GM12878 (cell line): ENCODE measurements at regions not wholly inside any gene's neighbourhood (a gene's known extent, or its start where the extent isn't known, plus 50 kb on each side); places are given as distances from the start of the nearest gene placed in this dataset.

Source experiments
- ATAC-seq: fragments of 200-7000 bp; cut with Tn5 transposase; 3 replicates; pipeline ENCODE4 v1.9.1; 2020; ENCODE audit warnings: mild to moderate bottlenecking, moderate library complexity
- BruUV-seq: library from RNA; stranded (reverse); fragments of 400-500 nt; replicated peaks from 2 replicates; lab custom pipeline; 2021; lab: Mats Ljungman, UMichigan
- CTCF ChIA-PET: fragments of 300-600 bp; sonication (Branson Sonifier 250); formaldehyde crosslinking; extraction: SDS; loops from one replicate; lab custom pipeline; 2021; ENCODE audit warnings: inconsistent platforms; lab: Yijun Ruan, JAX
- POLR2A ChIA-PET: fragments of 350-600 bp; formaldehyde crosslinking; extraction: SDS; loops from one replicate; lab custom pipeline; 2021; ENCODE audit warnings: inconsistent platforms; lab: Charles Lee
- RAD21 ChIA-PET: fragments of 300-600 bp; sonication (Branson Sonifier 250); formaldehyde crosslinking; loops from one replicate; lab custom pipeline; 2023; ENCODE audit warnings: antibody characterized with exemption; ENCODE audit not compliant: unreplicated experiment; lab: Charles Lee
- SMC1A ChIA-PET: fragments of 300-600 bp; sonication (Branson Sonifier 250); formaldehyde crosslinking; loops from one replicate; lab custom pipeline; 2023; ENCODE audit not compliant: unreplicated experiment, uncharacterized antibody; lab: Charles Lee
- DNase-seq: peaks from one replicate; pipeline ENCODE4 v3.0.0-alpha.2; 2011; ENCODE audit warnings: low read depth, low spot score
- FAIRE-seq: peaks from 3 replicates; lab custom pipeline; 2011; peaks lifted over from hg19 to GRCh38; lab: Jason Lieb, UNC
- H2AFZ ChIP-seq: 2 replicates; pipeline ENCODE4 v1.6.0; 2011; ENCODE audit warnings: low read depth, low read length, control low read depth; ENCODE audit not compliant: control insufficient read depth
- H3K27ac ChIP-seq: 2 replicates; pipeline ENCODE4 v1.5.1; 2011; ENCODE audit warnings: control low read depth; ENCODE audit not compliant: control insufficient read depth, insufficient read depth
- H3K27me3 ChIP-seq, 2 experiments: replicated peaks in 1 of 2; 2 replicates each; pipeline versions ENCODE4 v1.6.0 to v1.6.1; 2011; ENCODE audit warnings: low read length in 1 of 2; ENCODE audit not compliant: control insufficient read depth in 2 of 2, insufficient read depth in 2 of 2
- H3K36me3 ChIP-seq, 2 experiments: 2 replicates each; pipeline ENCODE4 v1.5.1; 2011; ENCODE audit warnings: low read length in 1 of 2; ENCODE audit not compliant: control insufficient read depth in 2 of 2, insufficient read depth in 2 of 2
- H3K4me1 ChIP-seq: 2 replicates; pipeline ENCODE4 v1.6.1; 2011; ENCODE audit warnings: mild to moderate bottlenecking, low read length, moderate library complexity, mixed read lengths; ENCODE audit not compliant: control insufficient read depth, insufficient read depth
- H3K4me2 ChIP-seq: 2 replicates; pipeline ENCODE4 v1.6.0; 2011; ENCODE audit warnings: control low read depth; ENCODE audit not compliant: control insufficient read depth, insufficient read depth
- H3K4me3 ChIP-seq: fragments of 200-600 bp; sonication (generic); 2 replicates; pipeline ENCODE4 v1.5.1; 2016
- H3K79me2 ChIP-seq: 2 replicates; pipeline ENCODE4 v1.6.0; 2011; ENCODE audit warnings: low read length; ENCODE audit not compliant: control insufficient read depth, insufficient read depth
- H3K9ac ChIP-seq: 2 replicates; pipeline ENCODE4 v1.8.0; 2011; ENCODE audit warnings: low read length, control low read depth, mixed read lengths; ENCODE audit not compliant: control insufficient read depth, insufficient read depth
- H3K9me3 ChIP-seq: replicated peaks from 3 replicates; pipeline ENCODE4 v1.5.1; 2011; ENCODE audit warnings: mild to moderate bottlenecking, low read length; ENCODE audit not compliant: control insufficient read depth, insufficient read depth
- H4K20me1 ChIP-seq: 2 replicates; pipeline ENCODE4 v1.6.0; 2011; ENCODE audit not compliant: control insufficient read depth, insufficient read depth
- CEBPZ ChIP-seq: fragments of 150-350 bp; IDR thresholded peaks from 2 replicates; pipeline ENCODE4 v1.6.1; 2016; ENCODE audit warnings: low read depth, low read length
- E2F4 ChIP-seq: IDR thresholded peaks from 2 replicates; pipeline ENCODE4 v1.6.1; 2012; ENCODE audit warnings: low read depth, low read length, improper control_type of control experiment
- ESRRA ChIP-seq: IDR thresholded peaks from 2 replicates; pipeline ENCODE4 v1.6.1; 2012; ENCODE audit warnings: mild to moderate bottlenecking, low read length, improper control_type of control experiment
- EZH2 ChIP-seq: IDR thresholded peaks from 2 replicates; pipeline ENCODE4 v1.6.1; 2012; ENCODE audit warnings: low read depth, mild to moderate bottlenecking, control low read depth, inconsistent platforms, low read length, borderline replicate concordance; ENCODE audit not compliant: control insufficient read depth
- FOXK2 ChIP-seq: fragments of 450-650 bp; IDR thresholded peaks from 2 replicates; pipeline ENCODE4 v1.6.1; 2017; ENCODE audit warnings: mild to moderate bottlenecking, moderate library complexity
- HDGF ChIP-seq: fragments of 450-650 bp; IDR thresholded peaks from 2 replicates; pipeline ENCODE4 v1.6.1; 2016; ENCODE audit warnings: antibody characterized with exemption
- IKZF1 ChIP-seq: fragments of 450-650 bp; conservative IDR thresholded peaks from 2 replicates; pipeline ENCODE4 v1.6.1; 2017; ENCODE audit warnings: antibody characterized with exemption, mild to moderate bottlenecking
- MTA3 ChIP-seq: IDR thresholded peaks from 2 replicates; pipeline ENCODE4 v1.6.1; 2012; ENCODE audit warnings: low read length, inconsistent platforms, borderline replicate concordance
- RBBP5 ChIP-seq: fragments of 200-600 bp; sonication (generic); conservative IDR thresholded peaks from 2 replicates; pipeline ENCODE4 v1.6.1; 2016
- ZNF24 ChIP-seq: fragments of 450-650 bp; IDR thresholded peaks from 2 replicates; pipeline ENCODE4 v1.6.1; 2017; ENCODE audit warnings: antibody characterized with exemption, mild to moderate bottlenecking
- WGBS: methylation state at CpG from one replicate; pipeline ENCODE4 v1.1.6; 2016; ENCODE audit warnings: low lambda C conversion rate; ENCODE audit not compliant: insufficient replicate concordance, insufficient coverage; ENCODE audit errors: missing lambda C conversion rate; 5-methylcytosine and 5-hydroxymethylcytosine counted together
- in situ Hi-C: fragments of 300-500 bp; cut with MboI; formaldehyde crosslinking; loops from 9 replicates; pipeline ENCODE4 v1.14.3; 2018; ENCODE audit warnings: mixed read lengths
- intact Hi-C: fragments of 100-400 bp; cut with micrococcal nuclease; formaldehyde crosslinking; loops from one replicate; pipeline ENCODE4 v1.14.2; 2022; ENCODE audit not compliant: unreplicated experiment
- TF ChIP-seq, protein P1 (sequence below): fragments of 450-650 bp; IDR thresholded peaks from 2 replicates; pipeline ENCODE4 v1.6.1; 2017; ENCODE audit warnings: low read depth, mild to moderate bottlenecking, moderate library complexity
- TF ChIP-seq, protein P2 (sequence below): fragments of 450-650 bp; IDR thresholded peaks from 2 replicates; pipeline ENCODE4 v1.6.1; 2017; ENCODE audit warnings: mild to moderate bottlenecking, moderate library complexity

- Histone ChIP-seq H3K27me3 (no peaks in the 10 kb centered on the region), H3K27ac (no peak overlapping the region), H3K36me3 (no peaks in the 10 kb centered on the region), H4K20me1 (no peaks in the 10 kb centered on the region), H3K4me2 (no peak overlapping the region), H2AFZ (no peak overlapping the region), H3K4me1 (no peaks in the 10 kb centered on the region), H3K4me3 (no peak overlapping the region), H3K79me2 (no peaks in the 10 kb centered on the region), H3K9me3 (no peaks in the 10 kb centered on the region), H3K9ac (no peak overlapping the region)
- in situ Hi-C loops (no loop called here), intact Hi-C loops (no loop called here)
- BruUV-seq, result no TSS peak
- DNase-seq, result no peak
- POLR2A ChIA-PET, result no interaction called here
- CTCF ChIA-PET, result no interaction called here
- 39% methylated on average over 8 of the region's 8 CpGs for WGBS
- SMC1A ChIA-PET, result interaction anchor here (1.3 kb wide), 1 partner anchor 15 kb away, joined by 4 read pairs; no protein-coding TSS in a partner anchor
- no peak for FAIRE-seq
- ATAC-seq, result no peak
- RAD21 ChIA-PET, result no interaction called here
- TF ChIP-seq IKZF1, result no peak
- no peak for TF ChIP-seq HDGF
- TF ChIP-seq FOXK2, result no peak
- TF ChIP-seq, protein P1, sequence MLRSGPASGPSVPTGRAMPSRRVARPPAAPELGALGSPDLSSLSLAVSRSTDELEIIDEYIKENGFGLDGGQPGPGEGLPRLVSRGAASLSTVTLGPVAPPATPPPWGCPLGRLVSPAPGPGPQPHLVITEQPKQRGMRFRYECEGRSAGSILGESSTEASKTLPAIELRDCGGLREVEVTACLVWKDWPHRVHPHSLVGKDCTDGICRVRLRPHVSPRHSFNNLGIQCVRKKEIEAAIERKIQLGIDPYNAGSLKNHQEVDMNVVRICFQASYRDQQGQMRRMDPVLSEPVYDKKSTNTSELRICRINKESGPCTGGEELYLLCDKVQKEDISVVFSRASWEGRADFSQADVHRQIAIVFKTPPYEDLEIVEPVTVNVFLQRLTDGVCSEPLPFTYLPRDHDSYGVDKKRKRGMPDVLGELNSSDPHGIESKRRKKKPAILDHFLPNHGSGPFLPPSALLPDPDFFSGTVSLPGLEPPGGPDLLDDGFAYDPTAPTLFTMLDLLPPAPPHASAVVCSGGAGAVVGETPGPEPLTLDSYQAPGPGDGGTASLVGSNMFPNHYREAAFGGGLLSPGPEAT, result no peak
- no peak for TF ChIP-seq ZNF24
- TF ChIP-seq, protein P2, sequence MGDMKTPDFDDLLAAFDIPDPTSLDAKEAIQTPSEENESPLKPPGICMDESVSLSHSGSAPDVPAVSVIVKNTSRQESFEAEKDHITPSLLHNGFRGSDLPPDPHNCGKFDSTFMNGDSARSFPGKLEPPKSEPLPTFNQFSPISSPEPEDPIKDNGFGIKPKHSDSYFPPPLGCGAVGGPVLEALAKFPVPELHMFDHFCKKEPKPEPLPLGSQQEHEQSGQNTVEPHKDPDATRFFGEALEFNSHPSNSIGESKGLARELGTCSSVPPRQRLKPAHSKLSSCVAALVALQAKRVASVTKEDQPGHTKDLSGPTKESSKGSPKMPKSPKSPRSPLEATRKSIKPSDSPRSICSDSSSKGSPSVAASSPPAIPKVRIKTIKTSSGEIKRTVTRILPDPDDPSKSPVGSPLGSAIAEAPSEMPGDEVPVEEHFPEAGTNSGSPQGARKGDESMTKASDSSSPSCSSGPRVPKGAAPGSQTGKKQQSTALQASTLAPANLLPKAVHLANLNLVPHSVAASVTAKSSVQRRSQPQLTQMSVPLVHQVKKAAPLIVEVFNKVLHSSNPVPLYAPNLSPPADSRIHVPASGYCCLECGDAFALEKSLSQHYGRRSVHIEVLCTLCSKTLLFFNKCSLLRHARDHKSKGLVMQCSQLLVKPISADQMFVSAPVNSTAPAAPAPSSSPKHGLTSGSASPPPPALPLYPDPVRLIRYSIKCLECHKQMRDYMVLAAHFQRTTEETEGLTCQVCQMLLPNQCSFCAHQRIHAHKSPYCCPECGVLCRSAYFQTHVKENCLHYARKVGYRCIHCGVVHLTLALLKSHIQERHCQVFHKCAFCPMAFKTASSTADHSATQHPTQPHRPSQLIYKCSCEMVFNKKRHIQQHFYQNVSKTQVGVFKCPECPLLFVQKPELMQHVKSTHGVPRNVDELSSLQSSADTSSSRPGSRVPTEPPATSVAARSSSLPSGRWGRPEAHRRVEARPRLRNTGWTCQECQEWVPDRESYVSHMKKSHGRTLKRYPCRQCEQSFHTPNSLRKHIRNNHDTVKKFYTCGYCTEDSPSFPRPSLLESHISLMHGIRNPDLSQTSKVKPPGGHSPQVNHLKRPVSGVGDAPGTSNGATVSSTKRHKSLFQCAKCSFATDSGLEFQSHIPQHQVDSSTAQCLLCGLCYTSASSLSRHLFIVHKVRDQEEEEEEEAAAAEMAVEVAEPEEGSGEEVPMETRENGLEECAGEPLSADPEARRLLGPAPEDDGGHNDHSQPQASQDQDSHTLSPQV, result no peak
- no peak for TF ChIP-seq ESRRA
- TF ChIP-seq EZH2, result no peak
- no peak for TF ChIP-seq CEBPZ
- TF ChIP-seq MTA3, result no peak
- TF ChIP-seq E2F4, result no peak
- TF ChIP-seq RBBP5, result no peak
These were observed 144.9 kb upstream of the CDH6 start for GRCh38 chr5:31048282-31049270.
